ENCODE measurements at regions not wholly inside any gene's neighbourhood (a gene's known extent, or its start where the extent isn't known, plus 50 kb on each side); places are given as distances from the start of the nearest gene placed in this dataset.

- no peak for DNase-seq
- H3K36me3 ChIP-seq (ENCODE audit: low read depth), result no peaks in the 10 kb centered on the region
- no peak overlapping the region for H3K27ac ChIP-seq
- H3K9me3 ChIP-seq (ENCODE audit: insufficient read depth, low read depth), result peaks cover 5% of the 10 kb centered on the region; the same call in 1 of the 2 replicates
- intact Hi-C loops (cut with micrococcal nuclease; ENCODE audit: unreplicated experiment), result no loop called here
- H3F3A ChIP-seq (ENCODE audit: insufficient read depth, low read depth), result 0 out of 2 replicates have a peak, but pooled peaks cover 6% of the 10 kb centered on the region
- H3K4me1 ChIP-seq (replicated peaks; ENCODE audit: insufficient read depth), result peaks cover 8% of the 10 kb centered on the region; the same call in 1 of the 2 replicates
- H3K4me2 ChIP-seq, result no peak overlapping the region
- no peaks in the 10 kb centered on the region for H4K20me1 ChIP-seq (ENCODE audit: insufficient read depth)
- POLR2A ChIA-PET (ENCODE audit: unreplicated experiment), result no interaction called here
- no peaks in the 10 kb centered on the region for H3K27me3 ChIP-seq (ENCODE audit: insufficient read depth, low read depth)
- no peak overlapping the region for H3K4me3 ChIP-seq
- CTCF ChIA-PET, result no interaction called here
- no TSS peak for BruUV-seq (replicated peaks)
- no peaks in the 10 kb centered on the region; the same call in 1 of the 2 replicates for H3K9me2 ChIP-seq (ENCODE audit: insufficient read depth)
- H3K79me2 ChIP-seq (ENCODE audit: low read depth), result no peaks in the 10 kb centered on the region
- no peak for TF ChIP-seq EZH2 (IDR thresholded peaks at IDR 0.05; ENCODE audit: low read depth)
- TF ChIP-seq CTCF (conservative IDR thresholded peaks at IDR 0.05), result no peak
- peak overlapping the region; percentile 41; the same call in 1 of the 2 replicates for H2AFZ ChIP-seq
These were observed 420.8 kb downstream of the CHSY3 start for GRCh38 chr5:130324953-130325671.

GRCh38 chr5:130323804-130324454, 419.7 kb downstream of the CHSY3 start:
- no TSS peak for BruUV-seq (replicated peaks)
- TF ChIP-seq CTCF (conservative IDR thresholded peaks at IDR 0.05) (no peak), EZH2 (IDR thresholded peaks at IDR 0.05; ENCODE audit: low read depth) (no peak)
- Histone ChIP-seq H3K79me2 (ENCODE audit: low read depth) (no peaks in the 10 kb centered on the region), H4K20me1 (ENCODE audit: insufficient read depth) (no peaks in the 10 kb centered on the region), H3K9me3 (ENCODE audit: insufficient read depth, low read depth) (peaks cover 5% of the 10 kb centered on the region; the same call in 1 of the 2 replicates), H3K27ac (no peak overlapping the region), H3K4me3 (no peak overlapping the region), H3K27me3 (ENCODE audit: insufficient read depth, low read depth) (no peaks in the 10 kb centered on the region), H3K36me3 (ENCODE audit: low read depth) (no peaks in the 10 kb centered on the region), H3F3A (ENCODE audit: insufficient read depth, low read depth) (0 out of 2 replicates have a peak, but pooled peaks cover 6% of the 10 kb centered on the region), H3K4me1 (replicated peaks; ENCODE audit: insufficient read depth) (peaks cover 8% of the 10 kb centered on the region; the same call in 1 of the 2 replicates), H2AFZ (peak overlapping the region; percentile 52; the same call in 1 of the 2 replicates), H3K9me2 (ENCODE audit: insufficient read depth) (no peaks in the 10 kb centered on the region; the same call in 1 of the 2 replicates), H3K4me2 (no peak overlapping the region)
- DNase-seq, result peak in 1 of 2 experiments; percentile 37
- ChIA-PET CTCF (interaction anchor here (0.7 kb wide), 1 partner anchor 221 kb away, joined by 3 read pairs; no protein-coding TSS in a partner anchor), POLR2A (ENCODE audit: unreplicated experiment) (no interaction called here)
- intact Hi-C loops (cut with micrococcal nuclease; ENCODE audit: unreplicated experiment), result no loop called here

- Histone ChIP-seq H3K4me2 (no peak overlapping the region), H3K79me2 (ENCODE audit: low read depth) (no peaks in the 10 kb centered on the region)
- DNase-seq, result no peak
These were observed 417.7 kb downstream of the CHSY3 start for GRCh38 chr5:130321931-130322330.

More at GRCh38 chr5:130321931-130322330, 417.7 kb downstream of the CHSY3 start:
- no peak overlapping the region for H3K4me3 ChIP-seq
- intact Hi-C loops (cut with micrococcal nuclease; ENCODE audit: unreplicated experiment), result no loop called here
- H2AFZ ChIP-seq, result no peak overlapping the region
- no peak overlapping the region for H3K27ac ChIP-seq
- BruUV-seq (replicated peaks), result no TSS peak
- ChIA-PET POLR2A (ENCODE audit: unreplicated experiment) (no interaction called here), CTCF (no interaction called here)
- H3K36me3 ChIP-seq (ENCODE audit: low read depth), result no peaks in the 10 kb centered on the region
- no peaks in the 10 kb centered on the region for H3K27me3 ChIP-seq (ENCODE audit: insufficient read depth, low read depth)
- TF ChIP-seq EZH2 (IDR thresholded peaks at IDR 0.05; ENCODE audit: low read depth), result no peak
- no peak for TF ChIP-seq CTCF (conservative IDR thresholded peaks at IDR 0.05)
- peaks cover 5% of the 10 kb centered on the region; the same call in 1 of the 2 replicates for H3K9me3 ChIP-seq (ENCODE audit: insufficient read depth, low read depth)
- peaks cover 8% of the 10 kb centered on the region; the same call in 1 of the 2 replicates for H3K4me1 ChIP-seq (replicated peaks; ENCODE audit: insufficient read depth)
- no peaks in the 10 kb centered on the region for H4K20me1 ChIP-seq (ENCODE audit: insufficient read depth)
- H3K9me2 ChIP-seq (ENCODE audit: insufficient read depth), result no peaks in the 10 kb centered on the region; the same call in 1 of the 2 replicates
- H3F3A ChIP-seq (ENCODE audit: insufficient read depth, low read depth), result 0 out of 2 replicates have a peak, but pooled peaks cover 6% of the 10 kb centered on the region
